ENCODE measurements at regions not wholly inside any gene's neighbourhood (a gene's known extent, or its start where the extent isn't known, plus 50 kb on each side); places are given as distances from the start of the nearest gene placed in this dataset.

DNA sequence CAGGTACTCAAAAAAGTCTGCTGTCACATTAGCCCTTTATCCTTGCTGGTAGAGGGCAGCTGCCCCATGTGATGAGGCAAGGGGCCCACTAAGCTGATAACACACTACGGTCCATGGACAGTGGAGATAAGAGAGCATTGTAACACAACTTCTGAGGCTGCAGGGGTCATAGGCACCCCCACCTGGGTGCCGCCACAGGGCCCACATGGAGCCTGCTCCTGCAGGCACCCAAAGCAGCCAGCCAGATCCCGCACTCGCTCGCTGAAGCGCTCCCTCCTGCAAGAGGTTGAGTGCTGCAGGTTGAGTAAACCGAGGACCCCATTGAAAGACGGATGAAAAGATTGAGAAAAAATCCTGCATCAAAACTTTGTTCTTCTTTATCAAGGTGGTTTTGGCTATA, 566.3 kb upstream of the NOVA1 start:
- Histone ChIP-seq H3K27me3 (no peaks in the 10 kb centered on the region), H3K4me3 (no peak overlapping the region), H3K9me3 (no peaks in the 10 kb centered on the region), H3K27ac (no peak overlapping the region), H3K4me1 (no peaks in the 10 kb centered on the region), H3K36me3 (no peaks in the 10 kb centered on the region)
- TF ChIP-seq, protein P1, sequence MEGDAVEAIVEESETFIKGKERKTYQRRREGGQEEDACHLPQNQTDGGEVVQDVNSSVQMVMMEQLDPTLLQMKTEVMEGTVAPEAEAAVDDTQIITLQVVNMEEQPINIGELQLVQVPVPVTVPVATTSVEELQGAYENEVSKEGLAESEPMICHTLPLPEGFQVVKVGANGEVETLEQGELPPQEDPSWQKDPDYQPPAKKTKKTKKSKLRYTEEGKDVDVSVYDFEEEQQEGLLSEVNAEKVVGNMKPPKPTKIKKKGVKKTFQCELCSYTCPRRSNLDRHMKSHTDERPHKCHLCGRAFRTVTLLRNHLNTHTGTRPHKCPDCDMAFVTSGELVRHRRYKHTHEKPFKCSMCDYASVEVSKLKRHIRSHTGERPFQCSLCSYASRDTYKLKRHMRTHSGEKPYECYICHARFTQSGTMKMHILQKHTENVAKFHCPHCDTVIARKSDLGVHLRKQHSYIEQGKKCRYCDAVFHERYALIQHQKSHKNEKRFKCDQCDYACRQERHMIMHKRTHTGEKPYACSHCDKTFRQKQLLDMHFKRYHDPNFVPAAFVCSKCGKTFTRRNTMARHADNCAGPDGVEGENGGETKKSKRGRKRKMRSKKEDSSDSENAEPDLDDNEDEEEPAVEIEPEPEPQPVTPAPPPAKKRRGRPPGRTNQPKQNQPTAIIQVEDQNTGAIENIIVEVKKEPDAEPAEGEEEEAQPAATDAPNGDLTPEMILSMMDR (IDR thresholded peaks at IDR 0.05) = no peak
- DNase-seq (ENCODE audit: low spot score) = no peak

DNA sequence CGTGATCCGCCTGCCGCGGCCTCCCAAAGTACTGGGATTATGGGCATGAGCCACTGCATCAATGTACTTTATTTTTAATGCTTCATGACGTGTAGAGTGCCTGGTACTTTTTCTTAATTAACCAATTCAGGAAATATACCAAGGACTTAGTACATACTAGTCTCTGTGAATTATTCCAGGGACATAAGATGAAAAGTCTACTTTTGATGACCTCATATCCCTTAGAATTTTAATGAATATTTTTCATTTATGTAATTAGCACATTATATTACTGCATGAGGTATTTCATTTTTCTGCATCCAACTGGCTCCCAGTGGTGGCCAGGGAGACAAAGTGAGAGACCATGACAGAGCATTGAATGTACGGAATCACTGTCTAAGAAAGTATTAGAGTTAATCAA, 577.7 kb upstream of the NOVA1 start:
- no peak overlapping the region for H3K27ac ChIP-seq
- no peaks in the 10 kb centered on the region for H3K36me3 ChIP-seq
- H3K27me3 ChIP-seq = no peaks in the 10 kb centered on the region
- H3K4me1 ChIP-seq = no peaks in the 10 kb centered on the region
- H3K9me3 ChIP-seq = no peaks in the 10 kb centered on the region
- TF ChIP-seq, protein P1 (IDR thresholded peaks at IDR 0.05) = no peak
- DNase-seq (ENCODE audit: low spot score) = no peak
- H3K4me3 ChIP-seq = no peak overlapping the region

DNA sequence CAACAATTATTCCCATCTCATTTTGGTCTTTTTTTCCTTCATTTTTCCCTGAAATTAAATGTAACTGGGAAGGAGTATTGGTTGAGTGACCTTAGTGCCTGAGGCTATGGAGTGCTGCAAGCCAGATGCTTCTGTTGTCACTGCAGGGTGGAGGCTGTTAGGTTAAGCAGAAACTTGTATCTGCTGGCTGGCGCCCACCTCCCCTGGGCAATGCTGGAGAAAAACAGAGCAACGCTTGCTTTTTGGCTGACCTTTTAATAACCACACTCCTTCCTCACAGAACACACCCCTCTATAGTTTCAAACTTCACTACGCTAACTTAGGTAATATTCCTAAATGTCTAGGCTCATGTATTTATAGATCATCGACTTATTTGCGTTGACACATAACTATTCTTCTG, 583.5 kb upstream of the NOVA1 start:
- no peak overlapping the region for H3K4me3 ChIP-seq
- DNase-seq (ENCODE audit: low spot score) = no peak
- TF ChIP-seq, protein P1 (IDR thresholded peaks at IDR 0.05) = no peak

DNA sequence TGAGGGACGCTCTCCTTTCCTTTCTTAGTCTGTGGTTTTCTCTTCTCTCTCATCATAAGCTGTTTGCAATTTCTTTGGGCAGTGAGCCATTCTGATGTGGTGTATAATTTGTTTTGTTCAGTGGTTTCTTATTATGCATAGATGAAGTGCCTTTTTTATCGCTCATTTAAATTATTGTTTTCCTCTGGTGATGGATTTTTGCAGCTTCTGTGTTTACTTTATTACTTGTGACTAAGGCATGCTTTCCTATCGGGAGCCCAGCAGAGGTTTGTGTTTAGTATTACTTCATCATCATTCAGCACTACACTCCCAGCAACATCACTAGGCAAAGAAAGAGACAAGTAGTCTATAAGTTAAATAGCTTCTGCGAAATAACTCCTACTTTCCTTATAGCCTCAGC, 586.6 kb upstream of the NOVA1 start:
- no peaks in the 10 kb centered on the region for H3K27me3 ChIP-seq
- TF ChIP-seq, protein P1 (IDR thresholded peaks at IDR 0.05) = no peak
- no peak for DNase-seq (ENCODE audit: low spot score)
- no peak overlapping the region for H3K27ac ChIP-seq
- no peaks in the 10 kb centered on the region for H3K36me3 ChIP-seq
- H3K9me3 ChIP-seq = no peaks in the 10 kb centered on the region
- H3K4me3 ChIP-seq = no peak overlapping the region
- no peaks in the 10 kb centered on the region for H3K4me1 ChIP-seq

More for the DNA sequence above, 583.5 kb upstream of the NOVA1 start:
- H3K9me3 ChIP-seq = no peaks in the 10 kb centered on the region
- H3K27ac ChIP-seq = no peak overlapping the region
- H3K36me3 ChIP-seq = no peaks in the 10 kb centered on the region
- no peaks in the 10 kb centered on the region for H3K4me1 ChIP-seq
- no peaks in the 10 kb centered on the region for H3K27me3 ChIP-seq

DNA sequence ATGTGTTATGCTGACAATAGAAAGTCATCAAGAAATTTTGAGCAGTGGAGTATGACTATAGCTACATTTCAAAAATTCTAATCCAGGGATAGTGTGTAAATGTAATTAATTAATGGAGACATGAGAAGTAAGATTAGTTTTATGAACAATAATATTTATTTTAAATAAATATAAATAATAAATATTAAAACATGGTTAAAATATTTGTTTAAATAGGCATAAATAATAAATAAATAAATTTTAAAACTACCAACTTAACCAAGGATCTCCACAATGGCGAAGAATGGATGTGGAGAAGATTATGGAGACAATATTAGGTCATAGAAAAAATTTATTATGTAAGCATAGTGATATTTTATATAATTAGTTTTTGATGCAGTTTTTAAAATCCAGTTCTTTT, 588.2 kb upstream of the NOVA1 start:
- Histone ChIP-seq H3K27ac (no peak overlapping the region), H3K4me3 (no peak overlapping the region), H3K27me3 (no peaks in the 10 kb centered on the region), H3K36me3 (no peaks in the 10 kb centered on the region), H3K9me3 (no peaks in the 10 kb centered on the region), H3K4me1 (no peaks in the 10 kb centered on the region)
- DNase-seq (ENCODE audit: low spot score) = no peak
- TF ChIP-seq, protein P1 (IDR thresholded peaks at IDR 0.05) = no peak

DNA sequence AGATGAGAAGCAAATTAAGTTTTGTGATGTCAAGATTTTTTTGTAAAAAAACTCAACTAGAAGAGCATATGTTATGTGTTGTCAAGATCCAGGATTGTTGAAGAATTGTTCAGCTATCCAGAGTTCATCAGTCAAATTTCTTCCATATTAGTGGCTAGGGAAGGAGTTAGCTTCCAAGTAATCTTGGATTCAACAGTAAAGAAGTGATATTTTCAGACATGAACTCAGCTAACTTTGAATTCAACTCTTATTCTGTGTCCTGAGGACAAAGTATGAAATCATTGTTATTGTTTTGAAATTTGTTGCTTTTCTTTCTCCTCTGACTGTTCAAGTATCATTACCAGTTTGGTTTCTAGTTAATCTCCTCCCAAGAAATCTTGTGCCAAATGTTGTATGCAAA, 589.3 kb upstream of the NOVA1 start:
- Histone ChIP-seq H3K36me3 (no peaks in the 10 kb centered on the region), H3K4me1 (no peaks in the 10 kb centered on the region), H3K9me3 (no peaks in the 10 kb centered on the region), H3K4me3 (no peak overlapping the region), H3K27ac (no peak overlapping the region), H3K27me3 (no peaks in the 10 kb centered on the region)
- no peak for DNase-seq (ENCODE audit: low spot score)
- TF ChIP-seq, protein P1 (IDR thresholded peaks at IDR 0.05) = no peak

Measured in right atrium auricular region (tissue), 2 donors.